ENCODE measurements at regions not wholly inside any gene's neighbourhood (a gene's known extent, or its start where the extent isn't known, plus 50 kb on each side); places are given as distances from the start of the nearest gene placed in this dataset.

GRCh38 chr6:40802481-40802880 is 215.3 kb upstream of the LRFN2 start:
- TF ChIP-seq CTCF (IDR thresholded peaks at IDR 0.05 in 4 of 5, conservative IDR thresholded peaks at IDR 0.05 in 1 of 5) (no peak), POLR2A (IDR thresholded peaks at IDR 0.05) (no peak)
